T-helper 1 cell treated with Interleukin-12 subunit alpha and Interleukin-12 subunit beta and Interleukin-4 antibody, amounts not matched to agents 30 μg/mL and 1 μg/mL, for 36 hours (primary cell): ENCODE measurements at regions not wholly inside any gene's neighbourhood (a gene's known extent, or its start where the extent isn't known, plus 50 kb on each side); places are given as distances from the start of the nearest gene placed in this dataset.
"Not testable (repeated sequence)": the region's sequence is repeated elsewhere in the genome, so short reads cannot be mapped to it uniquely, and the experiment has no call there.

Source experiments
- H3K27ac Mint-ChIP-seq: one replicate; pipeline ENCODE4 v1.8.0; 2021; ENCODE audit warnings: mild to moderate bottlenecking, mixed read lengths
- H3K27me3 Mint-ChIP-seq: one replicate; pipeline ENCODE4 v1.8.0; 2021; ENCODE audit warnings: low read depth, mixed read lengths
- H3K36me3 Mint-ChIP-seq: one replicate; pipeline ENCODE4 v1.8.0; 2021; ENCODE audit warnings: low read depth, mixed read lengths
- H3K4me1 Mint-ChIP-seq: one replicate; pipeline ENCODE4 v1.8.0; 2021; ENCODE audit warnings: low read depth, mixed read lengths
- H3K4me3 Mint-ChIP-seq: one replicate; pipeline ENCODE4 v1.8.0; 2021; ENCODE audit warnings: mild to moderate bottlenecking, moderate library complexity, mixed read lengths
- H3K9me3 Mint-ChIP-seq: one replicate; pipeline ENCODE4 v1.8.0; 2021; ENCODE audit warnings: mixed read lengths

DNA sequence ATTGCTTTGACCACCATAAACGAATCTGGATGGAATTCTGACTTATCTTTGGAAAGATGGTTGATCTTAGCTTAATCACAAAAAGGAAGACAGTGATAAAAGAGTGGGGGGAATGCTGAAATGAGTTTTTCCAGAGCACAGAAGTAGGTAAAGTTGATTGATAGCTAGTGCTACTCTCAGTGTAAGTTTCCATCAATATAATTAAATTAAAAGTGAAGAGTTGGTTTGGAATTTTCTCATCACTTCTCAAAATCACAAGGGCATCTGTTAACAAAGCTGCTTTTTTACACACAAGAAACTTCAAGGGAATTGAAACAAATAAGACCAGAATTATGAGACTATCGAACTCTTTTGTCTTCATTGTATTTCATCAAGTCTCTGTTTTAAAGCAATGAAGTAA is 1217.3 kb downstream of the REEP3 start:
- H3K36me3 Mint-ChIP-seq = no peaks in the 10 kb centered on the region
- no peaks in the 10 kb centered on the region for H3K27me3 Mint-ChIP-seq
- H3K4me3 Mint-ChIP-seq = no peak overlapping the region
- no peaks in the 10 kb centered on the region for H3K4me1 Mint-ChIP-seq
- H3K9me3 Mint-ChIP-seq = no peaks in the 10 kb centered on the region
- H3K27ac Mint-ChIP-seq = no peak overlapping the region

DNA sequence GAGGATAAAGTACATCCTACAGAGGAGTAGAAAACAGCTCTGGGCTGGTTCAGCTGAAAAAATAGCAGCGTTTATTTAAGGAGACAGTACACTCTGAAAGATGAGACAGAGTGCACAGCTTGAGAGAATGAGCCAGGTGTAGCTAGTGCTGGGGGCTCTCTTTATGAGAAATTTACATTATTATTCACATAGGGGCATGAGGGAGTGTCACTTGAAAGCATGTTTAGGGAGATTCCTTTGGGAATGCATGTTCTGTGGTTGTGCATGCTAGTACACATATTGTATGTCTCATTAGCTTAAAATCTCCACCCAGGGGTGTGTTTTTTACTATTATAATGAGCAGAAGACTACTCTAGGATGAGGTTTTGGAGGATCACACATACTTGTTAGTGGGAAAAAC is 1224.4 kb downstream of the REEP3 start:
- Mint-ChIP-seq H3K9me3 (no peaks in the 10 kb centered on the region), H3K27me3 (no peaks in the 10 kb centered on the region), H3K4me3 (no peak overlapping the region), H3K36me3 (no peaks in the 10 kb centered on the region), H3K4me1 (no peaks in the 10 kb centered on the region), H3K27ac (no peak overlapping the region)

DNA sequence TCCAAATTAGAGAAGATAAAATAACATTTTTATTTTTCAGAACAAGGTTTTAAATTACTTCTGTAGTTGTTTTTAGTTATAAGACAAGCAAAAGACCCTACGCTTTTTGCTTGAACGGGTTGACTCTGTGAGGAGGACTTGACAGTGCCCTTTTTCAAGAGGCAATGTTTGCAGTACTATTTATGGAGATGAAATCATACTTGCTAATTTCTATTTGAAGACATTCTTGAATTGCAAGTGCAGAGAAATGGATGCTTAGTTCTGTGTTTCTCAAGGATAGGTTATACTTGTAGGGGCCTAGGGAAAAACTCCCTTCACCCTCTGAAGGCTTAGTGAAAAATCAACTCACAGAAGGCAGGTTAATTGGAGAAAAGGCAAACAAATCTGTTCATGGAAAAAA is 1229.5 kb downstream of the REEP3 start:
- H3K4me1 Mint-ChIP-seq = no peaks in the 10 kb centered on the region
- H3K9me3 Mint-ChIP-seq = no peaks in the 10 kb centered on the region
- H3K27ac Mint-ChIP-seq = no peak overlapping the region
- no peaks in the 10 kb centered on the region for H3K36me3 Mint-ChIP-seq
- H3K27me3 Mint-ChIP-seq = no peaks in the 10 kb centered on the region
- no peak overlapping the region for H3K4me3 Mint-ChIP-seq

DNA sequence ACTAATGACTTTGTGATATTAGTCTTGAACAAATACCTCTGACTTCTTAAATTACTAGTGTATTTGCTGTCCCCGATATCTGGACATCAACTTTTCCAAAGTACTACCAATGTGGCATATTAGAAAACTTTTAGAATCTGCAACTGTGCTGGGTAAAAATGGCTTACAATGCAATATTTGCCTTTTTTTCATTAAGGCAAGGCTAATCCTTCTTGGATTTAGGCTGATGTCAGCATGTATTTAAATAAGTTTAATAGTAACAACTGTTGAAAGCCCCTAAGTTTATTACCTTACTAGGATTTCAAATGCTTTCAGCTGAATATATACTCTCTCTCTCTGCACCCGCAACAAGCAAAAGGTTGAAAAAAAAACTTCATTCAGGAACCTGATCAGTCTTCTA is 1232.3 kb downstream of the REEP3 start:
- Mint-ChIP-seq H3K4me1 (no peaks in the 10 kb centered on the region), H3K4me3 (no peak overlapping the region), H3K9me3 (no peaks in the 10 kb centered on the region)

GRCh38 chr10:64760371-64760770 is 1239.2 kb downstream of the REEP3 start:
- no peaks in the 10 kb centered on the region for H3K27me3 Mint-ChIP-seq
- H3K4me3 Mint-ChIP-seq = no peak overlapping the region
- no peaks in the 10 kb centered on the region for H3K36me3 Mint-ChIP-seq
- H3K9me3 Mint-ChIP-seq = no peaks in the 10 kb centered on the region
- no peaks in the 10 kb centered on the region for H3K4me1 Mint-ChIP-seq
- H3K27ac Mint-ChIP-seq = no peak overlapping the region

More for the DNA sequence above, 1232.3 kb downstream of the REEP3 start:
- H3K27ac Mint-ChIP-seq = no peak overlapping the region
- no peaks in the 10 kb centered on the region for H3K36me3 Mint-ChIP-seq
- H3K27me3 Mint-ChIP-seq = no peaks in the 10 kb centered on the region

DNA sequence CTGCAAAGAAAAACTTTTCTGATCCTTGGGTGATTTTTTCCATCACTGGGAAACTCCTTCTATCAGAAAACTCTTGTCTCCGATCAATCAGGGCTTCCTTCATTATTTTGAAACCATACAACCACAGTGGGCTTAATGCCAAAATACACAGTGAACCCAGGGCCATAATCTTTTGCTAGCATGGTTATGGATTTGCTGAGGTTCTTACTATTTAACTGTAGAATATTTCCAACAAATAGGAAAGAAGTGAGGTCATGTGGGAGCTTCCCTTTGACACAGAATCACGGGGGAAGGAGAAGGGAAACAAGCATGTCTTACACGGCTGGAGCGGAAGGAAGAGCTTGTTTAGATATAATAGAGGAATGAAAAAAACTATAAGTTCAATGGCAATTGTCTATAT is 1241.7 kb downstream of the REEP3 start:
- no peak overlapping the region for H3K27ac Mint-ChIP-seq
- no peaks in the 10 kb centered on the region for H3K36me3 Mint-ChIP-seq
- no peak overlapping the region for H3K4me3 Mint-ChIP-seq
- no peaks in the 10 kb centered on the region for H3K27me3 Mint-ChIP-seq
- no peaks in the 10 kb centered on the region for H3K4me1 Mint-ChIP-seq
- H3K9me3 Mint-ChIP-seq = peaks cover 4% of the 10 kb centered on the region

DNA sequence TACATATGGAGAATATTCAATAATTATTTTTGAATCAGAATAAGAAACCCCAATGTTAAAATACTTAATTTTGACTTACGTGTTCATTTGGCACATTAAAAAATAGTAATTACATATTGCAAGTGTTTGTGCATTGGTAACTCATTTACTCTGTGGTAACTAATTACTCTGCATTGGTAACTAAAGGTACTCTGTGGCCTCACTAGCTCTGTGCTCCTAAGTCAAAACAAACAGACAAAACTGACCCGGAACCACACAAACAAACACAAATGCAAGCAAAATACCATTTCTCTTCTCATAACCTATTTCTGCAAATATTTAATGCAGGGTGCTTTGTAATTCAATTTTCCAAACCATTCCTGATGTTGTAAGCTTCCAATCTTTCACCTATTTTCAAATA is 1244.3 kb downstream of the REEP3 start:
- no peak overlapping the region for H3K27ac Mint-ChIP-seq

GRCh38 chr10:64771253-64772050 is 1250.3 kb downstream of the REEP3 start:
- Mint-ChIP-seq H3K4me1 (no peaks in the 10 kb centered on the region), H3K27me3 (no peaks in the 10 kb centered on the region)

More for the DNA sequence above, 1244.3 kb downstream of the REEP3 start:
- Mint-ChIP-seq H3K36me3 (no peaks in the 10 kb centered on the region), H3K9me3 (peaks cover 4% of the 10 kb centered on the region), H3K4me3 (no peak overlapping the region), H3K4me1 (no peaks in the 10 kb centered on the region), H3K27me3 (no peaks in the 10 kb centered on the region)

GRCh38 chr10:64773357-64773756 is 1252.2 kb downstream of the REEP3 start:
- no peak overlapping the region for H3K27ac Mint-ChIP-seq
- no peaks in the 10 kb centered on the region for H3K4me1 Mint-ChIP-seq
- H3K36me3 Mint-ChIP-seq = no peaks in the 10 kb centered on the region
- H3K27me3 Mint-ChIP-seq = no peaks in the 10 kb centered on the region
- no peaks in the 10 kb centered on the region for H3K9me3 Mint-ChIP-seq
- no peak overlapping the region for H3K4me3 Mint-ChIP-seq

More at GRCh38 chr10:64771253-64772050, 1250.3 kb downstream of the REEP3 start:
- Mint-ChIP-seq H3K27ac (no peak overlapping the region), H3K4me3 (no peak overlapping the region), H3K36me3 (no peaks in the 10 kb centered on the region), H3K9me3 (no peaks in the 10 kb centered on the region)

GRCh38 chr10:64784451-64784850 is 1263.2 kb downstream of the REEP3 start:
- not testable (repeated sequence) for H3K4me3 Mint-ChIP-seq, H3K36me3 Mint-ChIP-seq, H3K27ac Mint-ChIP-seq, H3K27me3 Mint-ChIP-seq, H3K4me1 Mint-ChIP-seq
- H3K9me3 Mint-ChIP-seq = peaks cover 14% of the 10 kb centered on the region

GRCh38 chr10:64785816-64786215 is 1264.6 kb downstream of the REEP3 start:
- H3K36me3 Mint-ChIP-seq = no peaks in the 10 kb centered on the region
- no peak overlapping the region for H3K4me3 Mint-ChIP-seq
- H3K27me3 Mint-ChIP-seq = no peaks in the 10 kb centered on the region
- no peak overlapping the region for H3K27ac Mint-ChIP-seq
- H3K4me1 Mint-ChIP-seq = no peaks in the 10 kb centered on the region
- H3K9me3 Mint-ChIP-seq = peaks cover 14% of the 10 kb centered on the region

DNA sequence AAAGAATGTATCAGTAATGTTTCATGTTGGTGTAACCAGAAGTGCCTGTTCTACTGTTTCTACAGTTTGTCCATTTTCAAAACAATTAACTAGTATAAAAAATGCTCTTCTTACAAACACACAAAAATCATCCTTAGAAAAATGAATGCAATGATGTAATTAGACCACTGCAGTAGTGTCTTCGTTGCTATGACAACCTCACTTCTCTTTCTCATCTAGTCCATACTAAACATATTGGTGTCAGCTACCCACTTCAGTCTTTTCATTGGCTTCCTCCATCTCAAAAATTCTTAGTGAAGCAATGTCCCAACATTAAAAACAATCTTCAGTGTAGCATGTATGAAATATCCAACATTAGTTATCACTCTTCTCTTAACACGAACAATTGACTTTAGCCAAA is 1265.8 kb downstream of the REEP3 start:
- Mint-ChIP-seq H3K4me3 (no peak overlapping the region), H3K36me3 (no peaks in the 10 kb centered on the region), H3K4me1 (no peaks in the 10 kb centered on the region), H3K9me3 (peaks cover 11% of the 10 kb centered on the region), H3K27ac (no peak overlapping the region), H3K27me3 (no peaks in the 10 kb centered on the region)

DNA sequence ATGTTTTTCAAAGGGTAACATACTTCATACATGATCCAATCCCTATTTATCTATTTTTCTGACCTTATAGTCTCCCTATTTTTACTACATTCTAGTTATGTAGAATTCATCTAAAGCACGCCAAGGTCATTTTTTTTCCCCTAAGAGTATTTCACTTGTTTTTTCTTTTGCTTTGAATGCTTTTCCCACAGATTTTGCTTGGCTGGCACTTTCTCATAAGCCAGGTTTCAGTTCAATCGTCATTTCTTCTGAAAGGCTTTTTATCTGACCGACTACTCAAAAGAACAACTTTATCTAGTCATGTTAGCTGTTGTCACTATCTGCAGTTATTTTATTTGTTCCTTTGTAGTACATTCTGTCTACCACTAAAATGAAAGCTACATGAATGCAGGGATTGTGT is 1274.6 kb downstream of the REEP3 start:
- Mint-ChIP-seq H3K27ac (no peak overlapping the region), H3K4me3 (no peak overlapping the region), H3K27me3 (no peaks in the 10 kb centered on the region), H3K36me3 (no peaks in the 10 kb centered on the region), H3K4me1 (no peaks in the 10 kb centered on the region), H3K9me3 (peaks cover 3% of the 10 kb centered on the region)

DNA sequence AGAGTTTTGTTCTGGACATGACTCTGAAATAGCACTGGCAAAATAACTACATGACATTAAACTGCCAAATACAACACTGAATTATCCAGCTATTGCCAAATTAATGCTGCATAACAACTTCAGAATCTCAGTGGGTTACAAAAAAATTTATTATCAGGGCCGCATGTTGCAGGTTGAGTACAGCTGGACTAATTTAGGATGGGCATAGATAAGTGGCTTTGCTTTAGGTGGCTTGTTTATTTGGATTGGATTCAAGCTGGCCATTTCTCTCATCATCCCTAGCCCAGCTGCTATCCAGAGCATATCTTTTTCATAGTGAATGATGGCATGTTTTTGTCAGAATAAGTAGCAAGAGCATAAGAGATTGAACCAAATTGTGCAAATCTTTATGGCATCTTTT is 1277.1 kb downstream of the REEP3 start:
- no peaks in the 10 kb centered on the region for H3K4me1 Mint-ChIP-seq
- no peak overlapping the region for H3K27ac Mint-ChIP-seq
- H3K36me3 Mint-ChIP-seq = no peaks in the 10 kb centered on the region
- no peak overlapping the region for H3K4me3 Mint-ChIP-seq
- H3K27me3 Mint-ChIP-seq = no peaks in the 10 kb centered on the region
- H3K9me3 Mint-ChIP-seq = peaks cover 10% of the 10 kb centered on the region

- H3K27ac Mint-ChIP-seq, H3K4me3 Mint-ChIP-seq, H3K27me3 Mint-ChIP-seq, H3K4me1 Mint-ChIP-seq, H3K9me3 Mint-ChIP-seq, H3K36me3 Mint-ChIP-seq: not testable (repeated sequence)
These were observed 1287.0 kb downstream of the REEP3 start for GRCh38 chr10:64808233-64808632.

GRCh38 chr10:64810046-64810445 is 1288.8 kb downstream of the REEP3 start:
- not testable (repeated sequence) for H3K4me3 Mint-ChIP-seq, H3K9me3 Mint-ChIP-seq, H3K27me3 Mint-ChIP-seq, H3K27ac Mint-ChIP-seq, H3K4me1 Mint-ChIP-seq, H3K36me3 Mint-ChIP-seq
